ENCODE measurements at regions not wholly inside any gene's neighbourhood (a gene's known extent, or its start where the extent isn't known, plus 50 kb on each side); places are given as distances from the start of the nearest gene placed in this dataset.

DNA sequence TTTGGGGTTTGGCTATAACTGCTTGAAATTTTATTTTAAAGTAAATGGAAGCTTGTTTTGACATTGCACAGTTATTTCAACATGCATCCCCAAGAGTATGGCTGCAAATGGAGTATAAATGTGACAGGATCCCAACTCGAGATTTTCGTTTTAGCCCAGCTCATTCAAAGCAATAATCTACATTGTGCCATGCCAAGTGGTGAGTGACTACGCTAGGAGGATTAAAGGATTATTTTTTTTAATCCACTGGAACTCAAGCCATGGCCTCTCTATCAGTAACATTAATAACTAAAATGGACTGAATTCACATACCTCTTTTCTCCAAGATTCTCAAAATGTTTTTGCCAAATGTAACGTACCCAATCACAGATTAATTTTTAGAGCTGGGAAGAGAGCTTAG lies 60.6 kb upstream of the AUTS2 start:
- TF ChIP-seq SIN3A (IDR thresholded peaks at IDR 0.05; ENCODE audit: borderline replicate concordance, insufficient read depth, low read length) (no peak), POLR2AphosphoS5 (IDR thresholded peaks at IDR 0.05; ENCODE audit: low read depth, low read length) (no peak), TAF1 (IDR thresholded peaks at IDR 0.05; ENCODE audit: borderline replicate concordance, insufficient read depth, low read length) (no peak)

All from PFSK-1 (cell line).